Psoas muscle (tissue), 7 donors: ENCODE measurements at regions not wholly inside any gene's neighbourhood (a gene's known extent, or its start where the extent isn't known, plus 50 kb on each side); places are given as distances from the start of the nearest gene placed in this dataset.
A peak's percentile ranks its signal among the peaks of the same experiment; 100 is the strongest.
"Not testable (repeated sequence)": the region's sequence is repeated elsewhere in the genome, so short reads cannot be mapped to it uniquely, and the experiment has no call there.

Source experiments
- ATAC-seq, 4 donors: fragments of 200-7000 bp; cut with Tn5 transposase; one replicate each; pipeline ENCODE4 v1.9.1; 2020; ENCODE audit warnings: moderate library complexity in 3 of 4, mild to moderate bottlenecking in 2 of 4
- DNase-seq, 2 donors: peaks; one replicate each; pipeline ENCODE4 v3.0.0-alpha.2; 2020
- H3K27ac ChIP-seq: fragments of 200-600 bp; one replicate; pipeline ENCODE4 v1.8.0; 2022
- H3K27me3 ChIP-seq, 3 donors: fragments of 200-600 bp in 1 of 3; one replicate each; pipeline versions ENCODE4 v1.6.1 to v1.8.0; 2013 to 2022; ENCODE audit warnings: low read length in 2 of 3, mild to moderate bottlenecking in 2 of 3, moderate library complexity in 1 of 3; ENCODE audit not compliant: insufficient read depth in 3 of 3
- H3K36me3 ChIP-seq, 2 donors: fragments of 200-600 bp in 1 of 2; one replicate each; pipeline versions ENCODE4 v1.6.1 to v1.8.0; 2013 to 2022; ENCODE audit warnings: low read depth in 1 of 2, mild to moderate bottlenecking in 1 of 2, moderate library complexity in 1 of 2; ENCODE audit not compliant: insufficient read depth in 1 of 2
- H3K4me1 ChIP-seq: fragments of 200-600 bp; one replicate; pipeline ENCODE4 v1.8.0; 2022
- H3K4me3 ChIP-seq: fragments of 200-600 bp; one replicate; pipeline ENCODE4 v1.8.0; 2022; ENCODE audit warnings: mild to moderate bottlenecking
- H3K9me3 ChIP-seq: fragments of 200-600 bp; one replicate; pipeline ENCODE4 v1.8.0; 2022
- CTCF ChIP-seq: fragments of 200-600 bp; IDR thresholded peaks from one replicate; pipeline ENCODE4 v1.8.0; 2022; ENCODE audit warnings: antibody characterized with exemption
- WGBS, 3 donors: extraction: QIAGEN DNeasy Blood & Tissue Kit; methylation state at CpG; one replicate each; pipeline versions ENCODE4 v1.1.6 to v1.1.7; 2013; 5-methylcytosine and 5-hydroxymethylcytosine counted together
- intact Hi-C, 2 donors: fragments of 100-400 bp; cut with DNase I; formaldehyde crosslinking; loops; one replicate each; pipeline versions ENCODE4 v1.11.0 to v1.14.2; 2022
- donor health status: healthy with polysubstance abuse.
- donor health status: DM: no; HTN: no; CAD: no; lungs with moderate emphysema.
- donor health status: Bipolar disorder and iron deficiency.
- donor health status: healthy.
- donor health status: DM: yes; HTN: yes; CAD: no.
- donor health status: DM: no; HTN: no; CAD: no.
- donor health status: DM: yes; HTN: yes; CAD: no.

DNA sequence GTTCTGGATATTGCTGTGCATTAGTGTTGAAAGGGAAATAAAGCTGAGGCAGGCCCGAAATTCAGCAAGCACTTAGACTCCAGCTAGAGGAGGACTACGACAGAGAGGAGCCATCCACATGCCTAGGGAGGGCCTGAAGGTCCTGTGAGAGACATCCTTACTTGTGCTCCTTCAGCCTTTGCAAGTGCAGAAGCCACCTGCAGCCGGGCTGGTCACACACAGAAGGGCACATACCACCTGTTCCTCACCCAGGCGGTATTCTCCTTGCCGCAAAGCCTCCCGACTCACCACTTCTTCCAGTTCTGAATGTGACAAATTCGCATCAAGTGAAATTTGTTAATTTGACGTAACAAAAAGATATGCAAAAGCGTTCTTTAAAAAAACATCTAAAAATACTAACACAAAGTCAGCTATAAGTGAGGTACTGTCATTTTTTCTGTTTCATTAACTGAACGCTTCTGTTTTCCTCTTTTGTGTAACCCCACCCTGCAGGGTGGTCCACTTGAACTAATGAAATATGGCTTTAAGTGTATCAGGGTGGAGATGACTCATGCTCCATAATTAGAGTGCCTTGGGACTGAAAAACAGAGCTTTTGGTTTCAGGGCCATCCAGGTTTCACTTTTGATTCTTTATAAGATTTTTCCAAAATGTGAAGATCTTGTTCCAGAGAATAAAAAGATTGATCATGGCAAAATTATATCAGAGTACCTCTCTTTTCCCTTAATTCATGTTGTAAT is 467.9 kb upstream of the ATP11B start:
- TF ChIP-seq CTCF = no peak
- DNase-seq = peak in 1 of 2 donors; percentile 8
- WGBS, 3 donors = 68 to 77% (median 73%) methylated on average over 10 of the region's 10 CpGs
- H3K9me3 ChIP-seq = no peaks in the 10 kb centered on the region
- intact Hi-C loops = no loop called here
- no peaks in the 10 kb centered on the region for H3K27me3 ChIP-seq
- H3K4me1 ChIP-seq = no peaks in the 10 kb centered on the region
- H3K27ac ChIP-seq = no peak overlapping the region
- ATAC-seq = no peak
- no peak overlapping the region for H3K4me3 ChIP-seq
- no peaks in the 10 kb centered on the region for H3K36me3 ChIP-seq

DNA sequence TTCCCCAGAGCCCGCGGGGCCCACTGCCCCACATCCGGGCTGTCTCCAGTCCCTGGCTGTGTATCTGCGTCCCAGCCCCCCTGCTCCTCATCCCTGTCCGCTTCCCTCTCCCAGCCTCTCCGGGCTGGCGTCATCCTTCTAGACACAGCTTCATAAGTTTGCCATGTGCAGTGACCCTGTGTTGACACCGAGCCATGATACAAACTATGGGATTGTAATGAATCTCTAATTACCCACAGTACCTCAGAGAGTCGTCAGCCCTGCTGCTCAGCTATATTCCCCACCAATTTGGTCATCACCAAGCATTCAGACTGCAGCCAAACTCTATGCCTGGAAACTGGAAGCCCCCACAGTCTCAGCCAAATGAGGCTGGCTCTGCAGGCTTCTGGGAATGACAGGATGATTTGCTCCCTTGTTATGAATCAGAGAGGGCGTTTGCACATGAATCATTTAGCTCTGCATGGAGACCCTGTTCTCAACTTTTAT is 466.1 kb upstream of the ATP11B start:
- Histone ChIP-seq H3K4me1 (no peaks in the 10 kb centered on the region), H3K27me3 (no peaks in the 10 kb centered on the region), H3K9me3 (no peaks in the 10 kb centered on the region), H3K4me3 (no peak overlapping the region), H3K27ac (no peak overlapping the region), H3K36me3 (no peaks in the 10 kb centered on the region)
- no peak for TF ChIP-seq CTCF
- 34 to 45% (median 35%) methylated on average over 10 of the region's 10 CpGs for WGBS, 3 donors
- no peak for DNase-seq
- intact Hi-C loops = no loop called here
- ATAC-seq = no peak

GRCh38 chr3:182330646-182331045 is 462.7 kb upstream of the ATP11B start:
- Histone ChIP-seq H3K36me3 (no peaks in the 10 kb centered on the region), H3K27ac (no peak overlapping the region), H3K27me3 (no peaks in the 10 kb centered on the region), H3K4me1 (no peaks in the 10 kb centered on the region), H3K4me3 (no peak overlapping the region), H3K9me3 (no peaks in the 10 kb centered on the region)
- DNase-seq (no peak), ATAC-seq (no peak)
- intact Hi-C loops = no loop called here
- no peak for TF ChIP-seq CTCF

DNA sequence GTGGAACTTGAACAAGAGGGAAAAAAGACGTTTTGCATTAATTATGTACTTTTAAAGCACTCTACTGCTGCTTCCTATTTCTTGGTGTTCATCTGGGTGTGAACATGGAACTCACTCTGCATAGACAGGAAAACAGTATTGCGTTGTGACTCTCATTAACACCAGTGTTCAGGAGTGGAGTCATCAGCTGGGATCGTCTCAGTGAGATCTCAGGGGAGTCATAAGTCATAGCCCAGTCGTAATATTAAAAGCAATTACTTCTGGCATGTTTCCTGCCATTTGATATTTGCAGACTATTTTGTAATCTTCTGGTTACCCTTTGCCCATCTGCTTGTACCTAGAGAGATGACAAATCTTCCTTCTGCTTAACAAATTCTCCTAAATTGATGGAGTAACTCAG is 462.0 kb upstream of the ATP11B start:
- no peak for TF ChIP-seq CTCF
- H3K4me1 ChIP-seq = no peaks in the 10 kb centered on the region
- H3K9me3 ChIP-seq = no peaks in the 10 kb centered on the region
- H3K27ac ChIP-seq = no peak overlapping the region
- ATAC-seq (no peak), DNase-seq (no peak)
- 23 to 31% (median 31%) methylated on average over 4 of the region's 4 CpGs for WGBS, 3 donors
- no peak overlapping the region for H3K4me3 ChIP-seq
- H3K36me3 ChIP-seq = no peaks in the 10 kb centered on the region
- intact Hi-C loops = no loop called here
- H3K27me3 ChIP-seq = no peaks in the 10 kb centered on the region

DNA sequence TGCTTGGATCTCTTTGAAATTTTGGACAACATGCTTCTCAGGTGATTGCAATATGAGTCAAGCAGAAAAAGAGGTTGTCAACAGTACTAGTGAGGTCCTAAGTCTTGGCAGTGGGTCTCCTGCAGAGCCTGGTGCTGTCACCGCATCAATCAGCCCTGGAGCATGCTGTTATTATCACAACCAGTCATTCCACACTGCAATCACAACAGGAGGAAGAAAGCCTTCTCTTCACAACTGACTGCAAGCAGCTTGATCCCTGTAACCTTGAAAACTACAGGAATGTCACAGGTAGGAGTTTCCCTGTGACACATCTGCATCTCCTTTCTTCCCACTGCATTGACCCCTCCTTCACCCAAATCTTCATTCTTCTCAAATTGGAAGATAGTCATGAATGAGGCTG is 451.1 kb upstream of the ATP11B start:
- intact Hi-C loops = no loop called here
- DNase-seq (no peak), ATAC-seq (no peak)
- no peaks in the 10 kb centered on the region for H3K9me3 ChIP-seq
- H3K4me1 ChIP-seq = no peaks in the 10 kb centered on the region
- H3K4me3 ChIP-seq = no peak overlapping the region
- no peak overlapping the region for H3K27ac ChIP-seq
- no peaks in the 10 kb centered on the region for H3K36me3 ChIP-seq
- no peak for TF ChIP-seq CTCF
- H3K27me3 ChIP-seq = no peaks in the 10 kb centered on the region
- 50 to 55% (median 53%) methylated on average over 1 of the region's 1 CpG for WGBS, 3 donors

- H3K27me3 ChIP-seq, intact Hi-C loops: not testable (repeated sequence)
Observed at GRCh38 chr3:182344026-182344425, 449.3 kb upstream of the ATP11B start.

More at GRCh38 chr3:182344026-182344425, 449.3 kb upstream of the ATP11B start:
- H3K9me3 ChIP-seq, H3K4me3 ChIP-seq, ATAC-seq, H3K27ac ChIP-seq, H3K36me3 ChIP-seq, H3K4me1 ChIP-seq, DNase-seq: not testable (repeated sequence)
